GM06990 (cell line): ENCODE measurements at regions not wholly inside any gene's neighbourhood (a gene's known extent, or its start where the extent isn't known, plus 50 kb on each side); places are given as distances from the start of the nearest gene placed in this dataset.

Experiments
- DNase-seq: peaks from one replicate; pipeline ENCODE4 v3.0.0-alpha.2; 2011; ENCODE audit not compliant: insufficient read length; ENCODE audit errors: extremely low read depth
- H3K27me3 ChIP-seq: replicated peaks from 2 replicates; pipeline ENCODE4 v1.6.0; 2011; ENCODE audit warnings: low read length; ENCODE audit not compliant: control insufficient read depth, insufficient read depth
- H3K36me3 ChIP-seq: 2 replicates; pipeline ENCODE4 v1.5.1; 2011; ENCODE audit warnings: low read length; ENCODE audit not compliant: control insufficient read depth, insufficient read depth
- H3K4me3 ChIP-seq: replicated peaks from 2 replicates; pipeline ENCODE4 v1.5.1; 2011; ENCODE audit warnings: low read depth, mild to moderate bottlenecking, control low read depth, low read length
- CTCF ChIP-seq: IDR thresholded peaks from 2 replicates; pipeline ENCODE4 v1.5.1; 2011; ENCODE audit warnings: low read length, control low read depth, mild to moderate bottlenecking, inconsistent platforms; ENCODE audit not compliant: insufficient read depth, poor library complexity, severe bottlenecking

DNA sequence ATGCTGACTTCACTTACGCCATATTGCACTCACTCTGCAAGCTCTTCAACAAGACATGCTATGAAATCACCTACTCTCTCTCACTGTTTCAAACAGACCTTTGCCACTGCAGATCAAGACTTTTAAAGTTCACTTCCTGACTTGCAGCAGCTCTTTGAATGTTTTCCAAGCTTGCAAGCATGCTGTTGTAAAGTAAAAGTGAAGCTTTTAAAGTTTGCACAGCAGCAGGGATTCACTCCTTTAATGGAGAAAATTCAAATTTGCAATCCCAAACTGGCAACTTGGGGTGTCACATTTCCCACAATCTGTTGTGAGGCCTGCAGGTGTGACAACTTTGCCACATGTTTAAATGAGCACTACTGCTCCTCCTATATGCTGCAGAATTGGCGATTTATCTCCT lies 270.9 kb downstream of the ALX1 start:
- Histone ChIP-seq H3K4me3 (no peak overlapping the region), H3K36me3 (no peaks in the 10 kb centered on the region), H3K27me3 (no peaks in the 10 kb centered on the region)
- no peak for DNase-seq
- TF ChIP-seq CTCF = no peak

GRCh38 chr12:85552461-85552860 lies 272.4 kb downstream of the ALX1 start:
- no peak for TF ChIP-seq CTCF
- H3K4me3 ChIP-seq = no peak overlapping the region
- no peaks in the 10 kb centered on the region for H3K36me3 ChIP-seq
- no peak for DNase-seq
- no peaks in the 10 kb centered on the region for H3K27me3 ChIP-seq

DNA sequence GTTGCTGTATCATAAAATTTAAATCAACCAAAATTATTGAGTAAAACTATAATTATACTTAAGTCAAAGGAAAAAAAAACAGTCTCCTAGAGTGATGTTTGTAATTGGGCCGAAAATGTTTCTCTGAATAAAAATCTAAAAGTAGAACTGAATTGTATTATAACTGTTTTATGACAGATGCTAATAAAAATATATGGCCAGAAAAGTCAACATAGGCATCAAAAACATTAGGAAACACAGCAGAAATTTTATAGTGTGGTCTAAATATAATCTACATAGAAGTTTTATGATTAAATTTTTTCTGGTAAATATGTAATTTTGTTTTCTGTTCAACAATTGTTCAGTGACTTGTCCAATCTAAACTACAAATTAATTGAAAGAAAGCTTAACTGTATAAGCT lies 277.8 kb downstream of the ALX1 start:
- Histone ChIP-seq H3K4me3 (no peak overlapping the region), H3K27me3 (no peaks in the 10 kb centered on the region), H3K36me3 (no peaks in the 10 kb centered on the region)
- DNase-seq = no peak
- TF ChIP-seq CTCF = no peak

- TF ChIP-seq CTCF = no peak
These were observed 277.5 kb downstream of the RASSF9 start for GRCh38 chr12:85558684-85559083.

GRCh38 chr12:85559127-85559526 lies 277.1 kb downstream of the RASSF9 start:
- H3K36me3 ChIP-seq = no peaks in the 10 kb centered on the region
- no peak for TF ChIP-seq CTCF
- H3K4me3 ChIP-seq = no peak overlapping the region
- no peaks in the 10 kb centered on the region for H3K27me3 ChIP-seq
- no peak for DNase-seq

More at GRCh38 chr12:85558684-85559083, 277.5 kb downstream of the RASSF9 start:
- no peak overlapping the region for H3K4me3 ChIP-seq
- DNase-seq = no peak
- no peaks in the 10 kb centered on the region for H3K27me3 ChIP-seq
- H3K36me3 ChIP-seq = no peaks in the 10 kb centered on the region

- Histone ChIP-seq H3K36me3 (no peaks in the 10 kb centered on the region), H3K4me3 (no peak overlapping the region), H3K27me3 (no peaks in the 10 kb centered on the region)
- no peak for TF ChIP-seq CTCF
- no peak for DNase-seq
These were observed 276.7 kb downstream of the RASSF9 start for GRCh38 chr12:85559536-85559935.
